NT2/D1 (cell line): ENCODE measurements at regions not wholly inside any gene's neighbourhood (a gene's known extent, or its start where the extent isn't known, plus 50 kb on each side); places are given as distances from the start of the nearest gene placed in this dataset.

Experiments
- DNase-seq: peaks from one replicate; pipeline ENCODE4 v3.0.0-alpha.2; 2011; ENCODE audit warnings: low read depth, low spot score
- H3K27me3 ChIP-seq: 2 replicates; pipeline ENCODE4 v1.6.0; 2011; ENCODE audit warnings: mild to moderate bottlenecking; ENCODE audit not compliant: insufficient read length, insufficient read depth
- H3K36me3 ChIP-seq: 2 replicates; pipeline ENCODE4 v1.6.1; 2011; ENCODE audit warnings: mild to moderate bottlenecking, low read length, mixed read lengths; ENCODE audit not compliant: insufficient read depth, insufficient read length
- H3K4me1 ChIP-seq: 2 replicates; pipeline ENCODE4 v1.5.1; 2011; ENCODE audit not compliant: insufficient read depth, insufficient read length
- H3K4me3 ChIP-seq: 2 replicates; pipeline ENCODE4 v1.5.1; 2011; ENCODE audit warnings: low read depth; ENCODE audit not compliant: insufficient read length
- H3K9ac ChIP-seq: 2 replicates; pipeline ENCODE4 v1.6.0; 2011; ENCODE audit warnings: low read depth; ENCODE audit not compliant: insufficient read length
- H3K9me3 ChIP-seq: 2 replicates; pipeline ENCODE4 v1.5.1; 2011; ENCODE audit warnings: mild to moderate bottlenecking, low read length; ENCODE audit not compliant: insufficient read depth
- SUZ12 ChIP-seq: IDR thresholded peaks from 2 replicates; pipeline ENCODE4 v1.6.1; 2011; ENCODE audit not compliant: insufficient read length, insufficient read depth; ENCODE audit errors: extremely low read depth
- YY1 ChIP-seq: IDR thresholded peaks from 2 replicates; pipeline ENCODE4 v1.6.1; 2011; ENCODE audit not compliant: insufficient read length, insufficient read depth
- ZNF274 ChIP-seq: IDR thresholded peaks from 2 replicates; pipeline ENCODE4 v1.6.1; 2011; ENCODE audit warnings: mild to moderate bottlenecking, low read depth, low read length

DNA sequence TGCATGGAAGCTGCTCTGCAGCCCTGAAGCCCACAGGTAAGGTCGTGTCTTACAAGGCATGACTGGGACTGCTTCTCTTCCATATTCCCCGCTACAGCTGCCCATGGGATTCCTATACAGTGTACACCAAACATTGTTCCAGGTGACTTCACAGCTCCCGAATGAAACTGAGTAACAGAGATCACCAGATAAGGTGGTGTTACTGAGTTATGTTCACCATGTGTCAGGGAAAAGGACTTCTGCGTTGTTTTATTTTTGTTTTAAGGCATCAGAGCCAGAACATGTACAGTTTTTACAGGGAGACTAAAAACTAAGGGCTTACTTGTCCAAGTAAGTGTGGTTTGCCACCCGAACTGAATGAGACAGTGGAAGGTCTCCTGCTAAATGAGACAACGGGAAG is 138.3 kb downstream of the CD83 start:
- DNase-seq: no peak
- Histone ChIP-seq H3K4me1 (peaks cover 7% of the 10 kb centered on the region), H3K36me3 (no peaks in the 10 kb centered on the region), H3K4me3 (no peak overlapping the region), H3K9me3 (peaks cover 4% of the 10 kb centered on the region; the same call in 1 of the 2 replicates), H3K27me3 (no peaks in the 10 kb centered on the region), H3K9ac (no peak overlapping the region)
- TF ChIP-seq SUZ12: no peak
- TF ChIP-seq YY1: no peak
- no peak for TF ChIP-seq ZNF274

DNA sequence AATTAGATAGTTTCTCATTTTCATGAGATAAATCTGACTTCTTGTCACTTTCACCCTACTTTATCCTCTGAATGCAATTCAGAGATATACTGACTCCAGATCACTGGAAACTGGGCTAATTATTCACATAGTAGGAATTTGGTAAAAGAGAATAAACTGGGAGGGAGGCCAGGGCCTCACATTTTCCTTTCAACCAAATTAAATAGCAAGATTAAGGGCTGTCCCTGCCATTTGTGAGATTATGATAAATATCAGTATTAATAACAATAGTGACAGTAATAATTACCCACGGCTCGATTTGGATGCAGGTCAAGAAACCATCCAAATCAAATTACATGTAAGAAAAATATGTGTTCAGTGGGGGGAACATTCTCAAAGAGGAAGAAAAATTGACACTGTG is 140.5 kb downstream of the CD83 start:
- Histone ChIP-seq H3K9ac (no peak overlapping the region), H3K9me3 (peaks cover 5% of the 10 kb centered on the region; the same call in 1 of the 2 replicates), H3K36me3 (no peaks in the 10 kb centered on the region), H3K4me1 (peaks cover 7% of the 10 kb centered on the region), H3K27me3 (no peaks in the 10 kb centered on the region), H3K4me3 (no peak overlapping the region)
- no peak for DNase-seq
- TF ChIP-seq SUZ12: no peak

DNA sequence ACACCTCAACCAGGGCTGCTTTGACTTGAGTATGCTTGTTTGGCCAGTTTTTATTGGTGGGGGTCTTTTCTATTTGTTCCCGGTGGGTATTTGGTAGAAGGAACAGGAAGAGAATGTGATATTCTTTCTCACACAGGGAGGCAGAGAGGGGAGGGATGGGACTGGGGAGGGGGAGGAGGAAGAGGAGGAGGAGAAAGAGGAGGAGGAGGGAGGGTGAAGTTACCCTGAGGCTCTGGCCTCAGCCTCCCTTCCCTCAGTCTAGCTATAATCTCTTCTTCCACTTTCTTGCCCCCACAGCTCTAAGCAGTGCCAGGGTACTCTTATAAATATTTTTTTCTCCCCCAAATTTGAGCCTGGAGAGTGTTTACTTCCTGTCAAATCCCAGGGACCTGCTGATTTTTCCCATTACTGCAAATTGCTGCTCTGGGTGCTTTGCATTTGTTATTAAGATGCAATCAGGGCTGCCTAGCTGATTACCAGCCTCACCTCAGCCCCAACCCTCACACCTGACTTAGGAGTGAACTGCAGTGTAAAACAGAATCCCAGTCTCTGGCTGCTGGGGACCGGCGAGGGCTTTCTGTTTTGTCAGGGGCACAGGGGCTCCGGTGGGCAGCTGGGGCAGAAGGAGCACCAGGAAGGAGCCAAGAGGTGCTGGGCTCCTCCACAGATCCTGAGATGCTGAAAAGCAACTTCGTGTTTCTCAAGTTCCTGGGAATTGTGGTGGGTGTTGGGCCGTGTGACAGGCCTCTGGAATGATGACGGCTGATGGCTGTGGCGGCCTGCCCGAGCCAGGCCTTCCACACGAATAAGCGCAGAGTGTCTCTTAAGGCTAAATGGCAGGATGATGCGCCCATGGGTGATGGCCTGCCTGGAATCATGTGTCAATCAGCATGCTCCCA is 141.4 kb downstream of the CD83 start:
- Histone ChIP-seq H3K4me1 (peaks cover 7% of the 10 kb centered on the region), H3K4me3 (no peak overlapping the region), H3K9ac (peak overlapping the region; percentile 42), H3K36me3 (no peaks in the 10 kb centered on the region), H3K9me3 (peaks cover 11% of the 10 kb centered on the region), H3K27me3 (no peaks in the 10 kb centered on the region)
- no peak for DNase-seq
- no peak for TF ChIP-seq SUZ12
- TF ChIP-seq ZNF274: no peak
- TF ChIP-seq YY1: no peak

DNA sequence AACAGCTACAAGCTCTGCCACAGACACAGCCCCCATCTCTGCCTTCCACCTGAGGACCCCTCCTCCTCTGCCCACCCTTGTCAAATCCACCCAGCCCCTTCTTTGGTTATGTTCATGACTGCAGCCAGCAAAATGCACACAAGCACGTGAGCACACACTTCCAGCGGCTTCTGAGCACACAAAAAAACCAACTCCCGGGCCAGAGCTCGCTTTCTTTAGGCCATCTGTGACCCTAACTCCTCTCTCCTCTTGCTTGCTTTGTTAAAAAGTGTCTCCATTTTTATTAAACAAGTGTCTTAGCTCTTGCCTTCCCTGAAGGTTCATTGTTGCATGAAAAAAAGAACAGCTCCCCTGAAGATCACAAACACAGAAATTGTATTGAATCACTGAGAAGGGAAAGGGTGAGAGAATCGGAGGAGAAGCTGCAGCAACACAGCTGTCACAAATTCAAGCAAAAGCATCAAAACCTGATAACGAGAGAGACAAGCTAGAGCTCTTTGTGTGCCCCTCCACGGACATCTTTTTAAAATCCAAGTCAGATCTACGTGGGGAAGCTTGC is 142.1 kb downstream of the CD83 start:
- DNase-seq: no peak
- Histone ChIP-seq H3K9ac (no peak overlapping the region), H3K4me3 (no peak overlapping the region), H3K4me1 (peaks cover 7% of the 10 kb centered on the region), H3K9me3 (peaks cover 16% of the 10 kb centered on the region), H3K27me3 (no peaks in the 10 kb centered on the region), H3K36me3 (no peaks in the 10 kb centered on the region)
- no peak for TF ChIP-seq YY1
- TF ChIP-seq SUZ12: no peak
- no peak for TF ChIP-seq ZNF274

DNA sequence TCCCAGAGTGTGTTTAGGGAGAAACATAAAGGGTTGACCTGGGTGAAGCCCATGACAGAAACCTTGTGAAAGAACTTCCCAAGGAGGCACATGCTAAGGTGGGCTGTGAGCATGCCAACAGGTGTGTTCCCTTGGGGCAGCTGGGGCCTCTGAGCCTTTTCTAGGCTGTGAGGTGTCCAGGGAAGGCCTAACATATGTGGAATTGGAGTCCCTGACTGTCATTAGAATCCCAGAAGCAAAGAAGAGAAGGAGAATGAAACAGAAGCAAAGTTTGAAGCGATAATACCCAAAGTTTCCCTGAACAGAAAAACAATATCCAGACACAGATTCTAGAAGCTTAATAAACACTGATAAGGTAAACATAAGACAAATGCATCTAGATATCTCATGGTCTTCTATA is 143.3 kb downstream of the CD83 start:
- Histone ChIP-seq H3K27me3 (no peaks in the 10 kb centered on the region), H3K36me3 (no peaks in the 10 kb centered on the region), H3K9ac (no peak overlapping the region), H3K9me3 (peaks cover 16% of the 10 kb centered on the region), H3K4me1 (peaks cover 7% of the 10 kb centered on the region), H3K4me3 (no peak overlapping the region)
- no peak for DNase-seq
- TF ChIP-seq YY1 (no peak), SUZ12 (no peak), ZNF274 (no peak)

DNA sequence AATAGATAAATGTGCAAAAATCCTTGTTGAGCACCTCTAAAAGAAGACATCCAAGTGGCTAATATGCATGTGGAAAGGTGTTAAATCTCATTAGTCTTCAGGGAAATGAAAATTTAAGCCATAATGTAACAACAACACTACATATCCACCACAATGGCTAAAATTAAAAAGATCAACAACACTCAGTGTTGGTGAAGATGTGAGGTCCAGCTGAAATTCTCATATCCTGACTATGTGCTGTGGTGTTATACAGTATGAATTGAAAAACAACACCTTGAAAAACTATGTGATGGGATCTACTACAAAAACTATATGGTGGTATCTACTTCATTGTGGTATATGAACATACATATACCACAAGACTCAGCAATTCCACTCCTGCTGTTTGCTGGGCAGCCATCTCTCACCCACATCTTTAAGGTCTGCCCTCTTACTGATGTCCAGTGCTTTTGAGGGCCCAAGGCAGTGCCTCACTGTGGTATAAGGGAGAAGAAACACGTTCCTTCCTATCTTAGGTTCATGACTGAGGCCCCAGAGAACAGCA is 146.4 kb downstream of the CD83 start:
- Histone ChIP-seq H3K9ac (no peak overlapping the region), H3K27me3 (no peaks in the 10 kb centered on the region), H3K36me3 (no peaks in the 10 kb centered on the region), H3K9me3 (peaks cover 16% of the 10 kb centered on the region), H3K4me1 (peaks cover 7% of the 10 kb centered on the region), H3K4me3 (no peak overlapping the region)
- no peak for TF ChIP-seq SUZ12
- no peak for TF ChIP-seq ZNF274
- TF ChIP-seq YY1: no peak
- no peak for DNase-seq

DNA sequence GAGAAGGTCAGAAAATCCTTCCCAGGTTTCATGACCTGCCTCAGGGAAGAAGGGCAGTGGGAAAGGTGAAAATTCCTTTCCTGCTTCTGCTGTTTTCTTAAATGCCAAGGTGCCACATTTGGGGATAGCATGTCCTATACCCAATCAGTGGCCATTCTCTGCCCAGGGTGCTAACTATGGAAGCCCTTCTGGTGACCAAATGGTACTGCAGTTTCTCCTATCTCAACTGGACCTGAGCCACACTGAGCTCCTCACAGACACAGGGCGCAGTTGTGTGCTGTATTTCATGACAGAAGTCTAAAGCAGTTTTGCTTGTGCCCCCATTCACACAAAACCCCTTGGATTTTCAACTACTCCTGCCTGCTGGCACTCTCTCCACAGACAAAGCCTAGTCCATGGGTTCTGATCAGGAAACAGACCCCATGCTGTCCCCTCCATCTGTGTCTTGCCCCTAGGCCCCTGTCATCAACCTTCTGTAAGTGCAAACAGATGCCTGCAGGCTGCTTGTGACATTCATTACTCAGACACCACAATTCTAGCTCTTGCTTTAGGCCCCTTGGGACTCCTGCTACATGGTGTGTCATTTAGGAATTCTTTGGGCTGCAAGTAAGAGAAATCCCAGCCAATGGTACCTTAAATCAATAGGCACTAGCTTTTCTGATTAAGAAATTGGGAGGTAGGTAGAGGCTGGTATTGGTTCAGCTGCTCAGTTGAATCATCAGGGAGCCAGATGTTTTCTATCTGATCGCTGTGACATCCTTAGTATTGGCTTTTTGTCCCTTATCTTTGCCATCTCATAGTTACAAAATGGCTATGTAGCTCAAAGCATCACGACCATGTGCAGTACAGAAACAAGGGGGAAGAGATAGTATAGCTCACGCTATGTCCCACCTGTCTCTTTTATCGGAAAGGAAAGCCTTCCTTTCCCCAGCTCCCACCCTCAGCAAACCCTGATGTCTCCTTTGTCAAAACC is 147.8 kb downstream of the CD83 start:
- H3K9ac ChIP-seq: no peak overlapping the region
- H3K4me1 ChIP-seq: no peaks in the 10 kb centered on the region
- no peaks in the 10 kb centered on the region for H3K36me3 ChIP-seq
- no peaks in the 10 kb centered on the region for H3K27me3 ChIP-seq
- no peak for DNase-seq
- no peak for TF ChIP-seq YY1
- no peak for TF ChIP-seq SUZ12
- TF ChIP-seq ZNF274: no peak
- H3K4me3 ChIP-seq: no peak overlapping the region
- peaks cover 16% of the 10 kb centered on the region for H3K9me3 ChIP-seq
